CD4-positive, alpha-beta T cell treated with Interleukin-2 at 100 ng/mL for 4 hours (primary cell): ENCODE measurements at regions not wholly inside any gene's neighbourhood (a gene's known extent, or its start where the extent isn't known, plus 50 kb on each side); places are given as distances from the start of the nearest gene placed in this dataset.
"Not testable (repeated sequence)": the region's sequence is repeated elsewhere in the genome, so short reads cannot be mapped to it uniquely, and the experiment has no call there.

ENCODE experiments used
- DNase-seq: peaks from one replicate; pipeline ENCODE4 v3.0.0-alpha.2; 2020; ENCODE audit warnings: low spot score

DNA sequence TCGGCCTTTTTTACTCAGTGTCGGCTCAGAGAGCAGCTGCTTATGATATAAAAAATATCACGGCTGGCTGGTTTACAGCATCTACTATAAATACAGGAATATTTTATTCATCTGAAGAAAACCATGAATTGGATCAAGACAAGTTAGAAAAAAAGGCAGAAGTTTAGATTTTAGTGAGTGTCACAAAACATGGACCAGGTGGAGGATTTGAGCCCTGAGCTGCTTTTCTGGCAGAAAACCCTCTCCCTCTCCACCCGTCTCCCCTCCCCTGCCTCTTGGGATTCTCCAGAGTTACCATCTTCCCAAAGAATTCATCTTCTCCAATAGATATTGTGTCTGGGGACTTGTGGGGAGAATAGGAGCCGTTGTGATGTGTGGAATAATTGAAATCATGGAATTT, 142.8 kb upstream of the RAI2 start:
- no peak for DNase-seq

DNA sequence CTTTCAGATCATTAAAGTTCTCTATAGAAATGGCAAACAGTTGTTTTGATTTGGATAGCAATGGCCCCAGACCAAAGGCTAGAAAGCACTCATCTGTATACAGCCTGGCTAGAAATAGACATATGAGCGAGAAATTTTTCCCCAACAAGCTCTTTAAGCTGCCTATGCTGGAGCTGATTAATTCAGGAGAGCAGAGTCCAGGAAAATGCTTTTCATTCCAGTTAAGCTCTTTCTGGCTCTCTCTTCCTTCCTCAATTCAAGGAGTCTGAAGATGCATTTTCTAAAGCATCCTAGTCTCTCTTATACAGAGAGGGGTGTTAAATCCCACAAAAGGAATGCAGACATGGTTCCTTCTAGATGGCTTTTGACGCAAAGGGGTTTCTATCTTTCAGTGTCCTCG, 141.7 kb upstream of the RAI2 start:
- no peak for DNase-seq

DNA sequence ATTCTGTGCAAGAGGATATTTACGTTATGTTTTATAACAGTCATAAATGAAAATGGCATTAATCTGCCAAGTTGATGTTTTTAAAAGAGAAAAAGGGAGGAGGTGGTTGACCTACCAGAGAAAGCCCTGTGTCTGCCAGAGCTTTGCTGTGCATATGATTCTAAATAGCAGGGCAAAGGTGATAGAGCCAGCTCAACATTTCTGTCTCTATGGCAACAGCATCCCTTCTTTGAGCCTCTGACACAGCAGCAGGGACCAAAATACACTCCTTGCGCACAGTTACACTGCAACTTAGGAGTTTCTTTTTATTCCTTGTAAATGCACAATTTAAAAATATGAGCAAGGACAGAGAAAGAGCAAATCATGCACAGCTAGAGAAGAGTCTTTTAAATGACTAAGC, 133.3 kb upstream of the RAI2 start:
- DNase-seq: no peak

DNA sequence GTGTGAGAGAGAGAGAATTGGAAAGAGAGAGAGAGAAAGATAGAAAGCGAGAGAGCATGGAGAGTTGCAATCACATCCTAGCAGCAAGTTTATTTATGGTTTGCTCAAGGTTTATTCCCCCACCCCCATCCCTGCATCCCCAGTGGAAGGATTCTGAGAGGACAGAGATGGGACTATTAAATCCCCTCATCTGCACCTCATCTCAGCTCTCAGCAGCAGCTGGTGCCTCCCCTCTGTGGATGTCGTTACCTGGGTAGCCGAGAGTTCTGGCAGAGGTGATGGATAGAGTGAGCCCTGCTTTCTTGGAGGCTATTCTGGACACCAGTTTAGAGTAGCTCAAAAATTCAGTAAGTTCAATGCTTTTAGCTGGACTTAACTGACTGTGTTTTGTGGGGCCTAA, 132.0 kb upstream of the RAI2 start:
- DNase-seq: no peak

DNA sequence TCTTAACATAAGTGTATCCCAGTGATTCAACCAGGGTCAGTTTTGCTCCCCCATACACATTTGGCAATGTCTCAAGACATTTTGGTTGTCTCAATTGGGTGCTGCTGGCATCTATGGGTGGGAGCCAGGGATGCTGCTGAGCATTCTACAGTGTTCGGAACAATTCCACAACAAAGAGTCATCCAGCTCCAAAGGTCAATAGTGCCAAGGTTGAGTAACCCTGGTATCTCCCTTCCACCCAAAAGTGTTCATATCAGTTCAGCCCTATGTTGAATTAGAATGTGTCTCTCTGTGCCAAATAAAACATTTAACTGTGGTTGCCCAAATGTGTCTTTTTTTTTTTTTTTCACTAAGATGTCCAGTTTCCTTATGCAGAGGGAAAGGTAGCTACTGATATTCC, 129.4 kb upstream of the RAI2 start:
- no peak for DNase-seq

DNA sequence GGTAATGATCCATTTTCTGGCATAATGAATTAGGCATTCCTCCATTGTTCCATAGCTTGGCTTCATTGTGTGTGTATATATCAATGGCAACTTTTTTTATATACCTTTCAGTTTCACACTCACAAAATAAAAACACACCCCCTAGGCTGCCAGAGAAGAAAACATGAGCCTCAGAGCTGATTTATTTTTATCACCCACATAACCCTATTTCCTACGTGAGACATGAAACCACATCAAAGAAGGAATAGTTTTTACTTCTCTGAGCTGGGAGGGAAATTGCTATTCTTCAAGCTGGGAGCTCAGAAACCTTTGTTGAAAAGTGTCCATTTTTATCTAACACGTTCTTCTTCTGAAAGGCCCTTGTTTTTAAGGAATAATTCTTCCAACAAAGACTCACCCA, 126.7 kb upstream of the RAI2 start:
- DNase-seq: peak; percentile 1

DNA sequence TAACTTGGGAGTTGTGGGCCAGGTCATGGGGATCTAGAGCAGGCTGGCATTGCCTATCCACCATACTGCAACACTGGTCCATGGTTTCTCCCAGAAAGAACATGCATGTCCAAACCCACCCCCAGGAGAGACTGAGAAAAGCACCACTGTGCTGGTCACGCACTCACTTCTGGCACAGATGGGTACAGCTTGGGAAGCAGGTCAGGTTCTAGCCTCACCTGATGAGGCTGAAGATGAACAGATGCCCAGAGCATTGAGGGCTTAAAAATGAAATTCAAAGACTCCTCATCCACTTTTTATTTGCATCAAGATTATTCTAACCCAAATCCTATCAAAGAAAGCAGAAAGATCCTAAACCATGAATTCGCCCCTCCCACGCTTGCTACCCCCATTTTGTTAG, 125.9 kb upstream of the RAI2 start:
- DNase-seq: no peak

DNA sequence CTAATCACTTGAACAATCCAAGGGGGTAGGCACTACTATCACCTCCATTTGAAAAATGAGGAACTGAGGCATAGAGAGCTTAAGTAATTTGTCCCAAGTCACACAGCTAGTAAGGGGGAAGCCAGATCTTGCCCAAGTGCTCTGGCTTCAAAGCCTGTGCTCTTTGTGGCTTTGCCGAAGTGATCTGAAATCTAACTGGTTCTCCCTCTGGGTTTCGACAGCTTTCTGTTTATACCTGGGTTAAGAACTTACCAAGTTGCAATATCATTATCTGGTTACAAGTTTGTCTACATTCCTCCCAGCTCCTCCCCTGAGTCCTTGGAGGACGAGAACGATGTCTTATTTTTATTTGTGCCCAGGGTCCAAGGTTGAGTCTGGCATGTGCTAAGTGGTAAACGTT, 125.3 kb upstream of the RAI2 start:
- DNase-seq: no peak

DNA sequence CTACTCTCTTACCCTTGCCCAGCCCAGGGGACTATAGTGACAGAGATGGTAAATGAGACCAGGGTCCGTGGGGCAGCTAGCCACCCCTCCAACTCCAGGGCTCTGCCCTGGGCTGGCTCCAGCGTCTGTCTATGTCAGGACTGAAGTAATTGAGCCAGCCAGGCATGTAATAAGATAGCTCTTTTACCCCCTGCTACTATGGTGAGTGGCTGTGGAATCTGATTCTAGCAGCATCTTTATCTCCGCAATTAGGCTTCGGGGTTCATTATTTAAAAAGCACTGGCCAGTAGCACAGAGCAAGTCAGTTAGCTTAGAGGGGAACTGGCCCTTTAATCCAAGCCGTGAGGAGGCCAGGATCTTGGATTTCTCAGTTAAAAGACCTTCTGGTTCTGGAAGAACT, 123.3 kb upstream of the RAI2 start:
- no peak for DNase-seq

DNA sequence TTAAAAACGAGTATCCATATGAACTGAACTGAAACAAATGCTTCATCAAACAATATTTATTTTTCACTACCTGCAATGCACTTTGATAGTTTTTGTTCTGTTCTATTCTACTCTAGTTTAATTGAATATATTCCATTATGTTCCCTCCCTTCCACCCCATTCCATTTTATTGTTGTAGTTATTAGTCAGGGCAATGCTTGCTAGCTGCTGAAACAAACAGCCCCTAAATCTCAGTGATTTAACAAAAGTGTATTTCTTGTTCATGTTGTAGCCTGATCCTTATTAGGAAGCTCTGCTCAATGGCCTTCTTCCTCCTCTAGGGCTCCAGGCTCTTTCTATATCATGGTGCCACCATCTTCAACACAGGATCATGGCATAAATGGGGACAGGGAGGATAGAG, 122.3 kb upstream of the RAI2 start:
- DNase-seq: no peak

DNA sequence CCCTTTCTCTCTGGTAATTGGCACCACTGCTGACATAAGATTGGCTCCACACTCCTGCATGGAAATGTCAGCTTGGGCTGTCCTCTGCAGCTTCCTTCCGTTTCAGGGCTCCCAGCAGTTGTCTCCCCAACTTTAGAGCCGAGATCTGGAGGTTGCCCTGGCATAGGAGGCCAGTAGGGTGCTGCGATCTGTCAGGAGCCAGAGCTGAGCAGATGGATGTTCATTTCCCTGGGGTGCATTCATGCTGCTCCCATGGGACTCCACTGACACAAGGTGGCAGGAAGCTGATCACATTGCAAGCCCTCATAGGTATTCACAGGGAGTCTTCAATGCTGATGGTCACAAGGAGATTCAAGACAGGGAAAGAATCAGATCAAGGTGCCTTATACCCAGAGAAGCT, 116.6 kb upstream of the RAI2 start:
- DNase-seq: no peak

DNA sequence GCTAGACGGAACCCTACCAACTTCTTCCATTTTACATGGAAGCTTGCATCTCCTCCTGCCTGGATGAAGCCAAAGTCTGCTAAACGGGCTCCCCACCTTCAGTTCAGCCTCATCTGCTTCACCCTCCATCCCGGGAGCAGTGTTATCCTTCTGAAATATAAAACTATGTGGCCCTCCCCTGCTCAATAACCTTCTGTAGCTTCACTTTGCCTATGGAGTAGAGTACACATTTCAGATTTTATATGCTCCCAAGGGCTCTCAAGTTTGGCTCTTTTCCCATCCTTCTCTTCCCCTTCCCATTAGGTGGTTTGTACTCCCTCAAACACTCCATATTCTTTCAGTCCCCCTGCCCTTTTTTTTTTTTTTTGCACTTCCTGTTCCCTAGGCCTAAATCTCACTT, 115.9 kb upstream of the RAI2 start:
- no peak for DNase-seq

DNA sequence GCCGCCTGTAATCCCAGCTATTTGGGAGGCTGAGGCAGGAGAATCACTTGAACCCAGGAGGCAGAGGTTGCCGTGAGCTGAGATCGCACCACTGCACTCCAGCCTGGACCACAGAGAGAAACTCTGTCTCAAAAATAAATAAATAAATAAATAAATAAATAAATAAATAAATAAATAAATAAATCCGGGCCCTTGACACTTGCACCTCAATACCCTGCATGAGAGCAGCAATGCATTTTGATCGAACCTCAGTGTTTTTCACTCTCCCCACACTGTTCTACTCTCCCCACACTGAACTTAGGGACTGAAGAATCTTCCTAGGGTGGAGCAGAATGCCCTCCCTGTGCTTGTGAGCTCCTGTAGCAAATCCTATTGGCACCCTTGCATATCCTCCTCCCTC, 114.3 kb upstream of the RAI2 start:
- not testable (repeated sequence) for DNase-seq

DNA sequence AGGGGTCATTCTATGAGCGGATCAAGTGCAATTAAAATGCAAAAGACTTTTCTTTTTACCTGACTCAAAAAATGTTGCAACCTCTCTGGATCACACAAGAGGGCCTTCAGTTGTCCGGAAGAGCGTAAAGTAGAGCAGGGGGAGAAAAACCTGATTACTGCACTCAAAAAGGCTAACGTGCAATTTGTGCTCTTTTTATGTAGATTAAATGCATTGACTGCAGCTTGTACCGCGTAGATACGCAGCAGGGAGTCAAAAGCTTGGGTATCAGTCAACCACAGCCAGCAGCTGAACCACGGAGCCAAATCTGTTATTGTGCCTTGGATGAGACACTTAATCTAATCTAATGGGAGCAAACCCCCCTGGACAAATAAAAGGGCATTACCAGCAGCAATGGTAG, 107.3 kb upstream of the RAI2 start:
- no peak for DNase-seq

DNA sequence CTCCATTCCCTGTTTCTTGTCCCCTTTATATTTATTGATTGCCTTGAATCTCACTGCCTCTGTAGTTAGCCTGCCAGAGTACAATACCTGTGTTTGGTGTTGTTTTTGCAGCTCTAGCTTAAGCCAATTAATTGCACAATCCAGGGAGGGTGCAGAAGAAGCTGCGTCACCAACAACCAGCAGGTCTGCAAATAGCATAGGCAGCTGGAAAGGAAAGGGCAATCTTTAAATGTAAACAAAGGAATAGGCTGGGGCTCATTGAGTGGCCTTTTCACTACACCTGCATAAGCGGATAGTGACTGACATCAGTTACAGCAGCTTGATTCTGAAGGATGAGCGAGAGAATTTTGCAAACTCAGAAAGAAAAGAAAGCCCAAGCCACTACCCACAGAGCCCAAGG, 106.8 kb upstream of the RAI2 start:
- no peak for DNase-seq

DNA sequence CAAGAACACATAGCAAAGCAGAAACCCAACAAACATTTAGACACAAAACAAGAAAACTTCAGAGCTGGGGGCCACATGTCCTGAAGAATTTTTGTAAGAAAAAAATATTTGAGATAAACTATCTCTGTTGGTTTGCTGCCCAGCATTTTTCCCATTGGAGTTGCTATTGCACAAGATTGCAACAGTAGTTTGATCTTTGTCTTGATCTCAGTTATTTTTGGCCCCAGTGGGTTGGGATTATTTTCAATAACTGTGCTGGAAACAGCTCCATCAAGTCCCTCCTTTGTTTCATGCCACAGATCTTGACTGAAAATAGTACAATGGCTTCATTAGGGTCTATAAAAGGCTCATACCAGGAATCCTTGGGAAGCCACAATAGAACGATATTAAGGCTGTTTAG, 103.8 kb upstream of the RAI2 start:
- DNase-seq: no peak

DNA sequence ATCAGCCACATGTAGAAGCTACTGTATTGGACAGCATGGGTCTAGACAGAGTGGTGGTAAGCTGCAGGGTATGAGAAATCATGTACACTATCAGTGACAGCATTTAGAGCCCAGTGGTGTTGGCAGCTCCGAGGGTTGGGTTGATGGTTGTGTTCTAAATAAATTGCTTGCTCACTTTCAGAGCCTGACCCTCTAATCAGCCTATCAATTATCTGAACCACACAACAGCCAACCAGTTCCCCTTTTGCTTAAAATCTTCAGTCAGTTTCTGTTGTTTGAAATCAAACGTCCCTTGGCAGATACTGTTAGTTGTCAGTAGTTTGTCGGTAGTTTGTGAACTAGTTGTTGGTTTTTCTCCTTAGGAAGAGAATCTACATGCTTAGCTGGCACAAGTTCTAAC, 99.8 kb upstream of the RAI2 start:
- no peak for DNase-seq

DNA sequence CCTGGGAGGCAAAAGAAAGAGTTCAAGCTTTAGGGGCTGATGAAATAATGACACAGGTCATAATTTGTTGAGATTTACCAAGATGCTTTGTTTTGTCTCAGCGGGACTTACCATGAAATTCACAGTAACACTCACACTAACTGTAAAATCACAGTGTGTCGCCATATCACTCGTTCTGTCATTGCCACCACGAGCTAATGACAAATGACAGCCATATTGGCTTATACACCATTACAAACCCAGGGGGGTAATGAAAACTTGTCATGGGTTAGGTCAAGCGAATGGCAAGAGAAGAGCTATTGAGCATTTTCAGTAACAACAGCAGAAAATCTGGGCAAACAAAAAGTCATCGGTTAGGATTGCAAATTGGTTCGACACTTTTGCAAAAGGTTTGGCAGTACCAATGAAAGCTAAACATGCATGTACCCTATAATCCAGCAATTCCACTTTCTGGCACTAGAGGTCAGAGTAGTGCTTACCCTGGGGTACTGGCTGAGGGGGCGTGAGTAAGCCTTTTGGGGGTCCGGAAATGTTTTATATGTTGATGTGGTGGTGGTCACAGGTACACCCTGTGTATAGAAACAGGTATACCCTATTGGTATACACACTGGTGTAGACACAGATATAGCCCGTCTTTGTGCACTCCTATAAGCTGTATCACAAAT, 83.9 kb upstream of the RAI2 start:
- DNase-seq: peak; percentile 10

DNA sequence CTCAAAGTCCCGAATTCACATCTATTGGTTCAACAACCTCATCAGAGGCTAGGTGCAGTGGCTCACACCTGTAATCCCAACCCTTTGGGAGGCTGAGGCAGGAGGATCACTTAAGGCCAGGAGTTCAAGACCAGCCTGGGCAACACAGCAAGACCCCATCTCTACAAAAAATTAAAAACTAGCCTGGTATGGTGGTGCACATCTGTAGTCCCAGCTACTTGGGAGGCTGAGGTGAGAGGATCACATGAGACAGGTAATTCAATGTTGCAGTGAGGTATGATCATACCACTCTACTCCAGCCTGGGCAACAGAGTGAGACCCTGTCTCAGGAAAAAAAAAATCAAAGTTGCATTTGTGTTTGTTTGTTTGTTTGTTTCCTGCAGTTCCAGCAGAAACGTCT, 80.1 kb upstream of the RAI2 start:
- DNase-seq: not testable (repeated sequence)

DNA sequence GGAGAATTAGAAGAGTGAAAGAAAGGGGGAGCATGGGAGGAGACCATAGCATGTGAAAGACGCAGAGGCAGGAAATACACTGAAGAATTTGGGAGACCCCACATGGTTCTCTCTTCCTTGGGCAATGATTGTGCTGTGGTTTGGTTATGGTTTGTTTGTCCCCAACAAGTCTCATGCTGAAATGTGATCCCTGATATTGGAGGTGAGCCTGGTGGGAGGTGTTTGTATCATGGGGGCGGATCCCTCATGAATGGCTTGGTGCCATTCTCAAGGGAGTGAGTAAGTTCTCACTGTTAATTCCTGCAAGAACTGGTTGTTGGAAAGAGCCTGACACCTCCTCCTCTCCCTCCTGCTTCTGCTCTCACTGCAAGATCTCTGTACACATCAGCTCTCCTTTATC, 78.6 kb upstream of the RAI2 start:
- DNase-seq: no peak

DNA sequence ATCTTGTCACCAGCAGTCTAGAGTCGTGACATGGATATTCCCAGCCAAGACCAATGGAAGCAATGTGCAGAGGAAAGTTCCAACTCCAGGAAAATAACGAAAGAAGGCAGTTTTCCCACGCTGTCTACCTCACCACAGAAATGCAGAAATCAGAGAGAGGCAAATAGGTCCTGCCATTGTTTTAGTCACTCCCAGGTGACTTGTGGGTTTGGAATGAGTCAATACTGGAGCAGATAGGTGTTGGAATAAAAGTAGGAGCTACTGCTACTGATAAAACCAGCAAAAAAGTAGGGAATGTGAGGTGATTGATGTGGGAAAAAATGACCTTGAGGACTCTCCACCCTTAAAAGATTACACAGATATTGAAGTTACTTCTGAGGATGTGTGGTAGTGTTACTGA, 72.8 kb upstream of the RAI2 start:
- DNase-seq: no peak

DNA sequence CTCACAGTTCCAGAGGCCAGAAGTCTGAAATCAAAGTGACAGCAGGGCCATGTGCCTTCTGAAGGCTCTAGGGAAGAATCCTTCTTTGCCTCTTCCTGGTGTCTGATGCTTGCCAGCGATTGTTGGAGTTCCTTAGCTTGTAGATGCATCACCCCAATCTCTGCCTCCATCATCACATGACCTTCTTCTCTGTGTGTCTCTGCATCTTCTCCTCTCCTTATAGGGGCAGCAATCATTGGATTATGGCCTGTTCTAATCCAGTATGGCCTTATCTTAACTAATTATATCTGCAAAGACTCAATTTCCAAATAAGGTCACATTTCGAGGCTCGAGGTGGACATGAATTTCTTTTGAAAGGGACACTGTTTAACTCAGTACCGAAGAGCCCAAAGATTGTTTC, 71.7 kb upstream of the RAI2 start:
- DNase-seq: no peak

DNA sequence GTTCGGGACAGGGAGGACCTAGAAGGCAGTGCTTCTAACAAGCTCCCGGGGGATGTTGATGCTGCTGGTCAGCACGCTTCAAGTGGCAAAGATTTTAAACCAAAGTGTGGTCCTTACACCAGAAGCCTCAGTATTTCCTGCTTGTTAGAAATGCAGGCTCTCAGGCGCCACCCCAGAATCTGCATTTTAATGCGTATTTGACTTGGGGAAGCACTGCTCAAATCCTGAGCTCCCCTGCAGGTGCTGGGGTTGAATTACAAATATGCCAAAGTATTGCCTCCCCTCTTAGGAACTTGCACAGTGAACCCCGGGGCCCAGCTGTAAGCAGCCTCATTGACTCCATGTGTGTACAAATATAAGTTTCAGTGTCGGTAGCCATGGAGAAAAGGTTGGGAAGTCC, 70.8 kb upstream of the RAI2 start:
- no peak for DNase-seq

DNA sequence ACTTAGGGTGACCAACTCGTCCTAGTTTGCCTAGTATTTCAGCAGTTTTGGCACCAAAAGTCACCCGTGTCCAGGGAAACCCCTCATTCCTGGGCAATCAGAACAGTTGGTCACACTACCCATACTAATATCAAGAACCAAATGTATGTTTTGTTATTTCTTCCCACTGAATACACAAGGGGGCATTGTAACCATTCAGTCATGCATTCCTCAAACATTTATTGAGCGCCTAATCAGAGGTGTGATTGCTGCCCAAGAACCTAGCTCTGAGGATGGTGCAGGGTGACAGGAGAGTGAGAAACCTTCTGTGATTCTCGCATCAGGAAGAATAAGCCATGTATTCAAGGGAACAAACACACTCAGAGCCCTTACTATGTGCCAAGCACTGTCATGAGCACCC, 69.8 kb upstream of the RAI2 start:
- DNase-seq: no peak

DNA sequence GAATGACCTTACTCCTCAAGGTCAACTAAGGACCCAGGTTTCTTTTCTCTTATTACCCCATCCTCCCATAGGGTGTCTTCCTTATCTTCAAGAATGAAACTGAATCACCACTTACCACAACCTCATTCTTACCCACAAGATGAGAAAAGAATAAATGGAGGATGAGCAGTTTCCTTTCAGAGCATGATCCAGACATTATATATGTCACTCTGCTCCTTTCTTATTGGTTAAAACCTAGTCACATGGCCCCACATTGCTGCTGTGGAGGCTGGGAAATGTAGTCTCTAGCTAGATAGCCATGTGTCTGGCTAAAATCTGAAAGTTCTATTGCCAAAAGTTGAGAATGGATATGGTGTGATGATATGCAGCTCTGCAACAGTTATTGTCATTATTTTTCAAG, 62.4 kb upstream of the RAI2 start:
- DNase-seq: no peak
